VCaP (cell line): ENCODE measurements at regions not wholly inside any gene's neighbourhood (a gene's known extent, or its start where the extent isn't known, plus 50 kb on each side); places are given as distances from the start of the nearest gene placed in this dataset.

ENCODE experiments used
- H3K27ac ChIP-seq: fragments of 450-650 bp; 2 replicates; pipeline ENCODE4 v1.5.1; 2017
- TF ChIP-seq, protein P1 (sequence below): fragments of 450-650 bp; conservative IDR thresholded peaks from 2 replicates; pipeline ENCODE4 v1.5.1; 2017; ENCODE audit warnings: mild to moderate bottlenecking, moderate library complexity

DNA sequence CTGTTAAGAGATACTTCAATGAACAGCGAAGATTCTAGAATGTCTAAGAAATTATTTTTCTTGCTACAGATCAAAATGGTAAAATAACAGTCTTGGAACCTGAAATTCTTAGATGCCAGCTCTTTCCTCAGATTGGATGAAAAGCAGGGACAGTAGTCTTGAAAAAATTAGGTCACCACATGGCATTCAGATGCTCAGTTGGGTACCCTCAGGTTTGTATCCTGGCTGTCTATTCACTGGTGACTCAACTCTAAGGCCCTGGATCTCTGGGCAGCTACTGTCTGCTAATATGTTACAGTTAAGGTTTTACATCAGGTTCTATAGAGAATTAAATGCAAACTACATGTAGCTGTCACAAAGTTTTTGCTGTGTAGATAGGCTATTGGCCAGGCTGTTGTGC, 528.9 kb upstream of the ADAMTS5 start:
- no peak overlapping the region for H3K27ac ChIP-seq
- TF ChIP-seq, protein P1, sequence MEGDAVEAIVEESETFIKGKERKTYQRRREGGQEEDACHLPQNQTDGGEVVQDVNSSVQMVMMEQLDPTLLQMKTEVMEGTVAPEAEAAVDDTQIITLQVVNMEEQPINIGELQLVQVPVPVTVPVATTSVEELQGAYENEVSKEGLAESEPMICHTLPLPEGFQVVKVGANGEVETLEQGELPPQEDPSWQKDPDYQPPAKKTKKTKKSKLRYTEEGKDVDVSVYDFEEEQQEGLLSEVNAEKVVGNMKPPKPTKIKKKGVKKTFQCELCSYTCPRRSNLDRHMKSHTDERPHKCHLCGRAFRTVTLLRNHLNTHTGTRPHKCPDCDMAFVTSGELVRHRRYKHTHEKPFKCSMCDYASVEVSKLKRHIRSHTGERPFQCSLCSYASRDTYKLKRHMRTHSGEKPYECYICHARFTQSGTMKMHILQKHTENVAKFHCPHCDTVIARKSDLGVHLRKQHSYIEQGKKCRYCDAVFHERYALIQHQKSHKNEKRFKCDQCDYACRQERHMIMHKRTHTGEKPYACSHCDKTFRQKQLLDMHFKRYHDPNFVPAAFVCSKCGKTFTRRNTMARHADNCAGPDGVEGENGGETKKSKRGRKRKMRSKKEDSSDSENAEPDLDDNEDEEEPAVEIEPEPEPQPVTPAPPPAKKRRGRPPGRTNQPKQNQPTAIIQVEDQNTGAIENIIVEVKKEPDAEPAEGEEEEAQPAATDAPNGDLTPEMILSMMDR, result no peak

DNA sequence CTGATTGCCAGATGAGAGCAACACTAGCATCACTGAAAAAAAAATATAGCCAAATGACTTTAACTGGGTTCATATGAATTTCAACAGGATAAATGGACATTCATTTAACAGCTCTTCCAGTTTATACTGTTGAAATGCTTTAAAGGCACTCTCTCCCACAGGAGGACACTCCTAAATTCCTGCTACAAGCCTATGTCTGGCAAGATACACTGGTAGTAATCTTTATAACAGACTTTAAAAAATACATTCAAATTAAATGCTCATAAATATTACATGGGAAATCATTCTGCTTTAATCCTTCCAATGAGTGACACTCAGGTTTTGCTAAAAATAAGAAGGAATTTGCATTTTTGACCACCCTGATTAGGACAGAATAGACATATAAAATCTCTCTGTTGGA, 526.7 kb upstream of the ADAMTS5 start:
- TF ChIP-seq, protein P1, result no peak
- no peak overlapping the region for H3K27ac ChIP-seq

DNA sequence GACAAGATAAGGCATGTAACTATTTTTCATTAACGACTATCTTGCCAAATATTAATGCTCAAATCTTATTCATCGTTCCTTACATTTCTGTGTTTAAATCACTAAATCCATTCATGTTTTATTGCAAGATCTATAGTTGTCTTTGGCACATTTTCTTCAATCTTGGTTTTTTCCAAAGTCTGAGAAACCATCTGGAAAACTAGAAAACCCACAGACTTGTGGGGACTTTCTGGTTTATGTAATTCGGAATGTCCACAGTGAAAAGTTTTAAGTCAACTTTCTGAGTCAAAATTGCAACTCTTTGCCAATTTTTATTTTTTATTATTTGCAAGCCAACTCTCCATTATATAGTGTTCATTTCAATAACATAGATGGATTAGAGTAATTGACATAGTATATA, 520.8 kb upstream of the ADAMTS5 start:
- TF ChIP-seq, protein P1, result no peak
- no peak overlapping the region for H3K27ac ChIP-seq

DNA sequence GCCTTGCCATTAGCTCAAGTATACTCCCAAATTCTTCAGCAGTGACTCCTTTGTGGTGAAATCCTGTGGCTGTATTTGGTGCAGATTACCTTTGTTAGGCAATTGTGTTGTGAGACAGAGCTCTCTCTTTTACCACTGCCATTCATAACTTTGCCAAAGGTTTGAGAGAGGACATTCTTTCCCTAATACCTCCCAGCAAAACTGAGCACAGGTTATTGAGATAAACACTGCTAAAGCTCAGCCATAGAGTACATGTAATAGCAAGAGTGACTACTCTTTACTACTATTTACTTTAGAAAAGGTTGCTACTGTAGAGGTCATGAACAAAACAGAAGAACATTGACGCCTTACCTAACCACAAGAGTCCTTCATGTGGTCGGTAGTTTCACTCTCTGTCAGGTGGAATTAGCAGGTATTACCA, 514.0 kb upstream of the ADAMTS5 start:
- H3K27ac ChIP-seq, result no peak overlapping the region
- TF ChIP-seq, protein P1, result no peak

DNA sequence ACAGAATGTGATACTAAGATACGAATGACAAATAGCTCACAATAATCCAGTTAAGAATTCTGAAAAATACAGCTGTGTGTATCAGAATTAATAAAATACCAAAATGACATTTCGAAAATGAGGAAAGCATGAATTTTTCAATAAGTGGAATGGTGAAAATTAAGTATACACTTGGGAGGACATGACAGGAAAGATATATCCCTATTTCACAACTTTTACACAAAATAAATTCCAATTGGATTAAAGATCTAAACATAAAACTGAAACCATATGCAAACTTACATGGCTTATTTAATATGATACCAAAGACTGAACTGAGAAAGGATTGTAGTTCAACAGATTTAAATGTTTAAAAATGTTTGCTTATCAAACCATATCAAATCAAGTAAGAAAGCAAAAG, 510.4 kb upstream of the ADAMTS5 start:
- TF ChIP-seq, protein P1, result no peak
- H3K27ac ChIP-seq, result no peak overlapping the region

DNA sequence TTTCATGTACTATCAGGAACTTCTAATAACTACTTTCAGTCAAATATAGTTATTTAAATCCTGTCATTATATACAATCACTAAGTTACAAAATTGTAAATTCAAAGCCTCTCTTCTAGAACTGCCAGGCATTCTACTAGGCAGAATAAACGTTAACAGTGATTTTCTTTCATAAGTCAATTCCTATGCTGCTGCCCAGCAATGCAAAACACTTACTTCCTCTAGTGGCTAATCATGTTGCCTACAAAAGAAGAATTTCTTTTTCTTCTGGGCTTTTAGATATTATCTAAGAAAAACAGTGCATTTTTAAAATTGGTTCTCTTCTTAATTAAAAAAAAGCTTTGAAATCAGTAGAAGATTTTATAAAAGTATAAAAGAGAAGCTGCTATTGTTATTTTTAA, 509.8 kb upstream of the ADAMTS5 start:
- no peak overlapping the region for H3K27ac ChIP-seq

DNA sequence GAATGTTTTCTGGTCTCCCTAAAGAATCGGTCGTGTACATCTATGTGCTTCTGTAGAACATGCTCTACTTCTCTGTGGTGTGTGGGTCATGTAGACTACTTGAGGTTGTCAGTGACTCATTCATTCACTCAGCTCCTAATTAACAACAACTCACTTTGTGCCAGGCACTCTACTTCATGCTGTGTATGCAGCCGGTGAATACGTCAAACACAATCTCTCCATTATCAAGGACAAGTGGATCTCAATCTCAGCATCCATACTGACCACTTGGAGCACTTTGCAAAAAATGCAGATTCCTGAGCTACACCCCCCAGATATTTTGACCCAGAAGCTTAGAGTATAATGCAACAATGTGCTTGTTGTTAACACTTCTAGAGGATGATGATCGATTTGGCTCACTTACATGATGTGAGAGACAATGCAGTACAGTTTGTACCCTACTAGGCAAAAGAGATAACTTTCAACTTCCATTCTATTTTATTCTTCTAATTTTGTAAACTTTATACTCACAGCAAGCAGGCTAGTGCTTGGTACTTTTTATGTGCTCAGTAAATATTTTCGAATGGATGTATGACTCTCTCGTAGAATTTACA, 508.6 kb upstream of the ADAMTS5 start:
- H3K27ac ChIP-seq, result no peak overlapping the region
- TF ChIP-seq, protein P1, result no peak

More for the DNA sequence above, 509.8 kb upstream of the ADAMTS5 start:
- TF ChIP-seq, protein P1, result peak; percentile 95

DNA sequence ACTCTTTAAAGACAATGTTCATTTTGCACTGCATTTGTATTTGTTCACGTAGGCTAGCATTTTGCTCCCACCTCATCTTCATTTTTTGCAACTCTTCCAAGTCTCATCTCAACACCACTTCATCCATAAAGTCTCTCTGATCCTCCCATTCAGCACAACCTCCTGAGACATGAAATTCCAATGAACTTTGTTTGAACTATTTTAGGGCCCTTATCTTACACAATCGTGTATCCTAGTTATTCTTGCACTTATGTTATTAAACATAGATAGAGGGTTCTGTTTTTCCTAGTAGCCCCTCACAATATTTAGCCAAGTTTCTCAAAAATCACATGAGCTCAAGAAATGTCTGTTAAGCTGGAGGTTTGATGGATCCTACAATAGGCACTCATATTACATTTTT, 500.5 kb upstream of the ADAMTS5 start:
- no peak overlapping the region for H3K27ac ChIP-seq
- TF ChIP-seq, protein P1, result no peak
